ENCODE measurements at regions not wholly inside any gene's neighbourhood (a gene's known extent, or its start where the extent isn't known, plus 50 kb on each side); places are given as distances from the start of the nearest gene placed in this dataset.

DNA sequence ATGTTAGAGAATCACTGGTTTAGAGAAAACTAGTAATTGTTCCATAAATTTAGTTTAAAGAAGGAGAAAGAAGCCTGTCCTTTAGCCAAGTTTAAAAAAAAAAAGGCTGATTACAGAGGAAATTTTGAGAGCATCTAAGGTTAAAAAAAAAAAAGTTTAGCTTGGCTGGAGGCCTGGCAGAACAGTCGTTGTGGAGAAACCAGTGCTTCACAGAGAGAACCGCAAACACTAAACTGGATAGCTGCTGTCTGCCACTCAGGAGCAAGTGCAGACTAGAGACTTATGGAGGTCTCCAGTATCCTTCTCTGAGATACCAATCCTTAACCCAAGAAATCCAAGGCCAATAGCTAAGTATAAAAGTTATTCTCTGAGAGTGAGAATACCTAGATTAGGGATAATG, 84.8 kb upstream of the ANKRD28 start:
- FAIRE-seq = no peak

GRCh38 chr3:15884132-15884531, 86.4 kb upstream of the ANKRD28 start:
- H3K4me3 ChIP-seq (ENCODE audit: low read length in 3 of 3) = no peak overlapping the region
- H3K9ac ChIP-seq (ENCODE audit: low read length in 3 of 3) = no peak overlapping the region
- no peak overlapping the region for H3K27ac ChIP-seq (ENCODE audit: low read depth in 2 of 2, low read length in 2 of 2)
- H3K36me3 ChIP-seq (ENCODE audit: control insufficient read depth in 2 of 3, insufficient read depth in 3 of 3, low read length in 3 of 3) = no peaks in the 10 kb centered on the region
- FAIRE-seq = no peak
- no peaks in the 10 kb centered on the region for H3K27me3 ChIP-seq (ENCODE audit: control insufficient read depth, insufficient read depth, low read length)
- no peaks in the 10 kb centered on the region for H3K9me3 ChIP-seq (ENCODE audit: control insufficient read depth in 2 of 3, insufficient read depth in 1 of 3, low read length in 3 of 3)
- no peak for DNase-seq
- intact Hi-C loops (cut with DNase I) = no loop called here
- no peak for TF ChIP-seq CTCF (IDR thresholded peaks at IDR 0.05; ENCODE audit: borderline replicate concordance, extremely low read depth, insufficient read depth)
- no peaks in the 10 kb centered on the region for H3K4me1 ChIP-seq (ENCODE audit: control insufficient read depth in 2 of 3, insufficient read depth in 2 of 3, low read depth in 1 of 3, low read length in 3 of 3)

More for the DNA sequence above, 84.8 kb upstream of the ANKRD28 start:
- no peak for TF ChIP-seq CTCF (IDR thresholded peaks at IDR 0.05; ENCODE audit: borderline replicate concordance, extremely low read depth, insufficient read depth)
- no peaks in the 10 kb centered on the region for H3K9me3 ChIP-seq (ENCODE audit: control insufficient read depth in 2 of 3, insufficient read depth in 1 of 3, low read length in 3 of 3)
- no peak overlapping the region for H3K27ac ChIP-seq (ENCODE audit: low read depth in 2 of 2, low read length in 2 of 2)
- DNase-seq = no peak
- no peaks in the 10 kb centered on the region for H3K36me3 ChIP-seq (ENCODE audit: control insufficient read depth in 2 of 3, insufficient read depth in 3 of 3, low read length in 3 of 3)
- no peak overlapping the region for H3K4me3 ChIP-seq (ENCODE audit: low read length in 3 of 3)
- H3K4me1 ChIP-seq (ENCODE audit: control insufficient read depth in 2 of 3, insufficient read depth in 2 of 3, low read depth in 1 of 3, low read length in 3 of 3) = no peaks in the 10 kb centered on the region
- intact Hi-C loops (cut with DNase I) = no loop called here
- no peak overlapping the region for H3K9ac ChIP-seq (ENCODE audit: low read length in 3 of 3)
- H3K27me3 ChIP-seq (ENCODE audit: control insufficient read depth, insufficient read depth, low read length) = no peaks in the 10 kb centered on the region

GRCh38 chr3:15886521-15886920, 88.7 kb upstream of the ANKRD28 start:
- Histone ChIP-seq H3K27ac (ENCODE audit: low read depth in 2 of 2, low read length in 2 of 2) (no peak overlapping the region), H3K36me3 (ENCODE audit: control insufficient read depth in 2 of 3, insufficient read depth in 3 of 3, low read length in 3 of 3) (no peaks in the 10 kb centered on the region), H3K27me3 (ENCODE audit: control insufficient read depth, insufficient read depth, low read length) (no peaks in the 10 kb centered on the region), H3K4me3 (ENCODE audit: low read length in 3 of 3) (no peak overlapping the region), H3K4me1 (ENCODE audit: control insufficient read depth in 2 of 3, insufficient read depth in 2 of 3, low read depth in 1 of 3, low read length in 3 of 3) (no peaks in the 10 kb centered on the region), H3K9me3 (ENCODE audit: control insufficient read depth in 2 of 3, insufficient read depth in 1 of 3, low read length in 3 of 3) (no peaks in the 10 kb centered on the region), H3K9ac (ENCODE audit: low read length in 3 of 3) (no peak overlapping the region)
- DNase-seq = no peak
- no peak for FAIRE-seq
- no peak for TF ChIP-seq CTCF (IDR thresholded peaks at IDR 0.05; ENCODE audit: borderline replicate concordance, extremely low read depth, insufficient read depth)
- intact Hi-C loops (cut with DNase I) = no loop called here

GRCh38 chr3:15887261-15887660, 89.5 kb upstream of the ANKRD28 start:
- H3K4me3 ChIP-seq (ENCODE audit: low read length in 3 of 3) = no peak overlapping the region
- H3K27ac ChIP-seq (ENCODE audit: low read depth in 2 of 2, low read length in 2 of 2) = no peak overlapping the region
- no peak for FAIRE-seq
- no peaks in the 10 kb centered on the region for H3K27me3 ChIP-seq (ENCODE audit: control insufficient read depth, insufficient read depth, low read length)
- H3K9ac ChIP-seq (ENCODE audit: low read length in 3 of 3) = no peak overlapping the region
- peaks cover 0 to 5% (median 0%) of the 10 kb centered on the region in 3 donors for H3K4me1 ChIP-seq (ENCODE audit: control insufficient read depth in 2 of 3, insufficient read depth in 2 of 3, low read depth in 1 of 3, low read length in 3 of 3)
- TF ChIP-seq CTCF (IDR thresholded peaks at IDR 0.05; ENCODE audit: borderline replicate concordance, extremely low read depth, insufficient read depth) = no peak
- DNase-seq = no peak
- no peaks in the 10 kb centered on the region for H3K36me3 ChIP-seq (ENCODE audit: control insufficient read depth in 2 of 3, insufficient read depth in 3 of 3, low read length in 3 of 3)
- intact Hi-C loops (cut with DNase I) = no loop called here
- no peaks in the 10 kb centered on the region for H3K9me3 ChIP-seq (ENCODE audit: control insufficient read depth in 2 of 3, insufficient read depth in 1 of 3, low read length in 3 of 3)

Measured in kidney (tissue), 13 donors.